Testis (tissue), 2 donors: ENCODE measurements at regions not wholly inside any gene's neighbourhood (a gene's known extent, or its start where the extent isn't known, plus 50 kb on each side); places are given as distances from the start of the nearest gene placed in this dataset.

Source experiments
- DNase-seq: peaks from one replicate; pipeline ENCODE4 v3.0.0-alpha.2; 2019
- H3K27ac ChIP-seq, 2 donors: fragments of 200-600 bp; sonication (generic); one replicate each; pipeline ENCODE4 v1.5.1; 2019
- H3K27me3 ChIP-seq: fragments of 200-600 bp; sonication (generic); one replicate; pipeline ENCODE4 v1.5.1; 2019
- H3K36me3 ChIP-seq: fragments of 200-600 bp; sonication (generic); one replicate; pipeline ENCODE4 v1.5.1; 2017; ENCODE audit warnings: low read depth; ENCODE audit errors: missing control alignments
- H3K4me1 ChIP-seq: fragments of 200-600 bp; sonication (generic); one replicate; pipeline ENCODE4 v1.5.1; 2019
- H3K4me3 ChIP-seq, 2 donors: fragments of 200-600 bp; sonication (generic); one replicate each; pipeline ENCODE4 v1.5.1; 2017 to 2019
- H3K9me3 ChIP-seq: fragments of 200-600 bp; sonication (generic); one replicate; pipeline ENCODE4 v1.5.1; 2017
- POLR2A ChIP-seq: fragments of 450-650 bp; IDR thresholded peaks from one replicate; pipeline ENCODE4 v1.6.1; 2017; ENCODE audit warnings: antibody characterized with exemption, mild to moderate bottlenecking, moderate library complexity
- intact Hi-C: fragments of 100-400 bp; cut with DNase I; formaldehyde crosslinking; loops from one replicate; pipeline ENCODE4 v1.15.1; 2023; ENCODE audit warnings: low total_unique reads
- small RNA-seq, 2 donors: library from RNA; depleted of rRNA; stranded (forward); fragments of <200 nt; gene quantifications; one replicate each; pipeline ENCODE3, GENCODE V24; 2016
- TF ChIP-seq, protein P1 (sequence below), 3 experiments: fragments of 450-650 bp in 2 of 3; fragments of 200-600 bp in 1 of 3; sonication (generic) in 1 of 3; IDR thresholded peaks; one replicate each; pipeline ENCODE4 v1.5.1; 2016 to 2019; ENCODE audit warnings: antibody characterized with exemption in 3 of 3, mild to moderate bottlenecking in 2 of 3, moderate library complexity in 1 of 3

GRCh38 chr7:120218712-120219111 is 54.3 kb upstream of the KCND2 start:
- intact Hi-C loops = no loop called here
- Histone ChIP-seq H3K9me3 (no peaks in the 10 kb centered on the region), H3K36me3 (no peaks in the 10 kb centered on the region), H3K27ac (no peak overlapping the region), H3K4me3 (no peak overlapping the region), H3K4me1 (no peaks in the 10 kb centered on the region), H3K27me3 (no peaks in the 10 kb centered on the region)
- DNase-seq = peak; percentile 25
- TF ChIP-seq POLR2A = no peak
- TF ChIP-seq, protein P1, sequence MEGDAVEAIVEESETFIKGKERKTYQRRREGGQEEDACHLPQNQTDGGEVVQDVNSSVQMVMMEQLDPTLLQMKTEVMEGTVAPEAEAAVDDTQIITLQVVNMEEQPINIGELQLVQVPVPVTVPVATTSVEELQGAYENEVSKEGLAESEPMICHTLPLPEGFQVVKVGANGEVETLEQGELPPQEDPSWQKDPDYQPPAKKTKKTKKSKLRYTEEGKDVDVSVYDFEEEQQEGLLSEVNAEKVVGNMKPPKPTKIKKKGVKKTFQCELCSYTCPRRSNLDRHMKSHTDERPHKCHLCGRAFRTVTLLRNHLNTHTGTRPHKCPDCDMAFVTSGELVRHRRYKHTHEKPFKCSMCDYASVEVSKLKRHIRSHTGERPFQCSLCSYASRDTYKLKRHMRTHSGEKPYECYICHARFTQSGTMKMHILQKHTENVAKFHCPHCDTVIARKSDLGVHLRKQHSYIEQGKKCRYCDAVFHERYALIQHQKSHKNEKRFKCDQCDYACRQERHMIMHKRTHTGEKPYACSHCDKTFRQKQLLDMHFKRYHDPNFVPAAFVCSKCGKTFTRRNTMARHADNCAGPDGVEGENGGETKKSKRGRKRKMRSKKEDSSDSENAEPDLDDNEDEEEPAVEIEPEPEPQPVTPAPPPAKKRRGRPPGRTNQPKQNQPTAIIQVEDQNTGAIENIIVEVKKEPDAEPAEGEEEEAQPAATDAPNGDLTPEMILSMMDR (IDR thresholded peaks at IDR 0.05) = no peak

GRCh38 chr7:120221666-120222065 is 51.3 kb upstream of the KCND2 start:
- no peaks in the 10 kb centered on the region for H3K9me3 ChIP-seq
- intact Hi-C loops = no loop called here
- H3K4me3 ChIP-seq = no peak overlapping the region
- H3K27me3 ChIP-seq = no peaks in the 10 kb centered on the region
- no peak overlapping the region for H3K27ac ChIP-seq
- DNase-seq = no peak
- TF ChIP-seq, protein P1 (IDR thresholded peaks at IDR 0.05) = no peak
- TF ChIP-seq POLR2A = no peak
- H3K4me1 ChIP-seq = no peaks in the 10 kb centered on the region
- H3K36me3 ChIP-seq = no peaks in the 10 kb centered on the region

Small RNA genes in the stretch of these regions (small RNA-seq; reads per million reads assigned to genes)
- 0 to 0.09 reads per million in 2 donors for gene RNU1-29P
